ENCODE measurements at regions not wholly inside any gene's neighbourhood (a gene's known extent, or its start where the extent isn't known, plus 50 kb on each side); places are given as distances from the start of the nearest gene placed in this dataset.

- TF ChIP-seq PTBP1 (IDR thresholded peaks at IDR 0.05; ENCODE audit: low read depth, low read length) (no peak), ZNF316 (IDR thresholded peaks at IDR 0.05) (no peak), STAG1 (CRISPR knock-in tag; IDR thresholded peaks at IDR 0.05; ENCODE audit: borderline replicate concordance) (no peak)
- Histone ChIP-seq H3K4me3 (no peak overlapping the region), H3K27me3 (ENCODE audit: control insufficient read depth in 2 of 2, insufficient read depth in 2 of 2, low read length in 2 of 2) (0 out of 5 replicates have a peak, but pooled peaks cover 0 to 3% of the 10 kb centered on the region in 2 experiments), H3K36me3 (ENCODE audit: control insufficient read depth, insufficient read depth, low read length) (no peaks in the 10 kb centered on the region), H3K4me1 (replicated peaks in 1 of 2; ENCODE audit: control insufficient read depth in 2 of 2, insufficient read depth in 2 of 2, low read length in 2 of 2) (no peaks in the 10 kb centered on the region), H2AFZ (ENCODE audit: low read depth, low read length) (no peak overlapping the region), H3K9me3 (replicated peaks; ENCODE audit: control insufficient read depth, insufficient read depth, low read depth, low read length) (no peaks in the 10 kb centered on the region), H3K79me2 (ENCODE audit: control insufficient read depth, insufficient read depth, low read length) (no peaks in the 10 kb centered on the region), H3K27ac (ENCODE audit: extremely low read depth, low read depth, low read length) (no peak overlapping the region), H3K9ac (ENCODE audit: insufficient read depth in 1 of 2, low read depth in 2 of 2, low read length in 2 of 2) (no peak overlapping the region), H3K9me1 (ENCODE audit: control insufficient read depth, insufficient read depth, low read length) (no peaks in the 10 kb centered on the region), H4K20me1 (replicated peaks; ENCODE audit: control insufficient read depth, insufficient read depth, low read length) (no peaks in the 10 kb centered on the region), H3K4me2 (ENCODE audit: insufficient read depth, low read length) (no peak overlapping the region)
- no peak for ATAC-seq
- BruUV-seq (replicated peaks): no TSS peak
- 0% methylated on average over 3 of the region's 3 CpGs for WGBS (ENCODE audit: insufficient coverage, low coverage, missing lambda C conversion rate)
- ChIA-PET CTCF (ENCODE audit: low intra/inter-chr PET ratio) (no interaction called here), POLR2A (no interaction called here)
- no peak for DNase-seq (ENCODE audit: extremely low read depth in 1 of 4, low spot score in 3 of 4)
- intact Hi-C loops (cut with micrococcal nuclease) (no loop called here), in situ Hi-C loops (cut with MboI) (no loop called here)
- FAIRE-seq: no peak
These were observed 210.8 kb upstream of the SLC35G4 start for GRCh38 chr18:11398625-11399024.

GRCh38 chr18:11392980-11393885 is 216.2 kb upstream of the SLC35G4 start:
- Histone ChIP-seq H3K4me2 (ENCODE audit: insufficient read depth, low read length) (no peak overlapping the region), H3K4me3 (no peak overlapping the region), H3K4me1 (replicated peaks in 1 of 2; ENCODE audit: control insufficient read depth in 2 of 2, insufficient read depth in 2 of 2, low read length in 2 of 2) (no peaks in the 10 kb centered on the region), H4K20me1 (replicated peaks; ENCODE audit: control insufficient read depth, insufficient read depth, low read length) (no peaks in the 10 kb centered on the region), H3K27ac (ENCODE audit: extremely low read depth, low read depth, low read length) (no peak overlapping the region), H3K9ac (ENCODE audit: insufficient read depth in 1 of 2, low read depth in 2 of 2, low read length in 2 of 2) (no peak overlapping the region), H3K36me3 (ENCODE audit: control insufficient read depth, insufficient read depth, low read length) (no peaks in the 10 kb centered on the region), H3K9me3 (replicated peaks; ENCODE audit: control insufficient read depth, insufficient read depth, low read depth, low read length) (no peaks in the 10 kb centered on the region), H3K9me1 (ENCODE audit: control insufficient read depth, insufficient read depth, low read length) (no peaks in the 10 kb centered on the region), H3K27me3 (ENCODE audit: control insufficient read depth in 2 of 2, insufficient read depth in 2 of 2, low read length in 2 of 2) (0 out of 5 replicates have a peak, but pooled peaks cover 0 to 3% of the 10 kb centered on the region in 2 experiments), H3K79me2 (ENCODE audit: control insufficient read depth, insufficient read depth, low read length) (no peaks in the 10 kb centered on the region), H2AFZ (ENCODE audit: low read depth, low read length) (no peak overlapping the region)
- ChIA-PET POLR2A (no interaction called here), CTCF (ENCODE audit: low intra/inter-chr PET ratio) (no interaction called here)
- ATAC-seq: no peak
- DNase-seq (ENCODE audit: extremely low read depth in 1 of 4, low spot score in 3 of 4): no peak
- intact Hi-C loops (cut with micrococcal nuclease): no loop called here
- in situ Hi-C loops (cut with MboI): no loop called here
- FAIRE-seq: no peak
- WGBS (ENCODE audit: insufficient coverage, low coverage, missing lambda C conversion rate): under 1% methylated on average over 9 of the region's 9 CpGs
- BruUV-seq (replicated peaks): no TSS peak
- TF ChIP-seq ZBED1 (IDR thresholded peaks at IDR 0.05) (no peak), ZNF217 (CRISPR knock-in tag; IDR thresholded peaks at IDR 0.05) (no peak), ZBTB8A (IDR thresholded peaks at IDR 0.05; ENCODE audit: partially characterized antibody) (no peak), SMC3 (conservative IDR thresholded peaks at IDR 0.05; ENCODE audit: insufficient read depth, low read depth, low read length) (no peak), GTF2F1 (IDR thresholded peaks at IDR 0.05; ENCODE audit: low read depth, low read length) (no peak), EP300 (IDR thresholded peaks at IDR 0.05; ENCODE audit: low read length) (no peak), ZNF668 (CRISPR knock-in tag; IDR thresholded peaks at IDR 0.05) (no peak), MECOM (CRISPR knock-in tag; IDR thresholded peaks at IDR 0.05) (no peak), CBFB (CRISPR knock-in tag; IDR thresholded peaks at IDR 0.05) (no peak), ZNF766 (CRISPR knock-in tag; conservative IDR thresholded peaks at IDR 0.05) (no peak), SMARCC2 (IDR thresholded peaks at IDR 0.05; ENCODE audit: low read depth) (no peak), EP400 (IDR thresholded peaks at IDR 0.05) (no peak), ARID3A (IDR thresholded peaks at IDR 0.05; ENCODE audit: borderline replicate concordance, low read depth, low read length) (no peak), RAD51 (IDR thresholded peaks at IDR 0.05; ENCODE audit: borderline replicate concordance, low read depth) (no peak)

Data from K562 (cell line).